Smooth muscle cell (in vitro differentiated cells): ENCODE measurements at regions not wholly inside any gene's neighbourhood (a gene's known extent, or its start where the extent isn't known, plus 50 kb on each side); places are given as distances from the start of the nearest gene placed in this dataset.

ENCODE experiments used
- DNase-seq: peaks from one replicate; lab custom pipeline; 2025; ENCODE audit not compliant: unreplicated experiment; lab: John Stamatoyannopoulos, UW
- H2AFZ ChIP-seq: fragments of 200-600 bp; sonication (generic); 2 replicates; pipeline ENCODE4 v1.6.0; 2016; ENCODE audit warnings: antibody characterized with exemption, low read depth, mild to moderate bottlenecking
- H3F3A ChIP-seq: fragments of 200-600 bp; sonication (generic); 2 replicates; pipeline ENCODE4 v1.6.0; 2017; ENCODE audit warnings: antibody characterized with exemption, low read depth
- H3K27ac ChIP-seq: fragments of 200-600 bp; sonication (generic); 2 replicates; pipeline ENCODE4 v1.5.1; 2016; ENCODE audit warnings: low read depth, mild to moderate bottlenecking
- H3K27me3 ChIP-seq: fragments of 200-600 bp; sonication (generic); 2 replicates; pipeline ENCODE4 v1.6.1; 2016; ENCODE audit warnings: low read depth, mild to moderate bottlenecking
- H3K36me3 ChIP-seq: fragments of 200-600 bp; sonication (generic); 2 replicates; pipeline ENCODE4 v1.5.1; 2016; ENCODE audit warnings: low read depth
- H3K4me1 ChIP-seq: fragments of 200-600 bp; sonication (generic); 2 replicates; pipeline ENCODE4 v1.5.1; 2016; ENCODE audit warnings: low read depth
- H3K4me2 ChIP-seq: fragments of 200-600 bp; sonication (generic); 2 replicates; pipeline ENCODE4 v1.6.0; 2016; ENCODE audit warnings: mild to moderate bottlenecking
- H3K4me3 ChIP-seq: fragments of 200-600 bp; sonication (generic); 2 replicates; pipeline ENCODE4 v1.5.1; 2016; ENCODE audit warnings: mild to moderate bottlenecking
- H3K79me2 ChIP-seq: fragments of 200-600 bp; sonication (generic); 2 replicates; pipeline ENCODE4 v1.6.0; 2016; ENCODE audit warnings: low read depth, mild to moderate bottlenecking
- H3K9ac ChIP-seq: fragments of 200-600 bp; sonication (generic); 2 replicates; pipeline ENCODE4 v1.6.0; 2016; ENCODE audit warnings: low read depth
- H3K9me3 ChIP-seq: fragments of 200-600 bp; sonication (generic); replicated peaks from 2 replicates; pipeline ENCODE4 v1.5.1; 2016; ENCODE audit warnings: low read depth
- H4K20me1 ChIP-seq: fragments of 200-600 bp; sonication (generic); 2 replicates; pipeline ENCODE4 v1.6.0; 2016; ENCODE audit warnings: low read depth
- WGBS: methylation state at CpG from one replicate; pipeline ENCODE4 v1.1.7; 2016; ENCODE audit warnings: low lambda C conversion rate; 5-methylcytosine and 5-hydroxymethylcytosine counted together
- TF ChIP-seq, protein P1 (sequence below): fragments of 200-600 bp; sonication (generic); IDR thresholded peaks from 2 replicates; pipeline ENCODE4 v1.5.1; 2017; ENCODE audit warnings: borderline replicate concordance, mild to moderate bottlenecking, antibody characterized with exemption; ENCODE audit not compliant: insufficient read depth, poor library complexity, severe bottlenecking

DNA sequence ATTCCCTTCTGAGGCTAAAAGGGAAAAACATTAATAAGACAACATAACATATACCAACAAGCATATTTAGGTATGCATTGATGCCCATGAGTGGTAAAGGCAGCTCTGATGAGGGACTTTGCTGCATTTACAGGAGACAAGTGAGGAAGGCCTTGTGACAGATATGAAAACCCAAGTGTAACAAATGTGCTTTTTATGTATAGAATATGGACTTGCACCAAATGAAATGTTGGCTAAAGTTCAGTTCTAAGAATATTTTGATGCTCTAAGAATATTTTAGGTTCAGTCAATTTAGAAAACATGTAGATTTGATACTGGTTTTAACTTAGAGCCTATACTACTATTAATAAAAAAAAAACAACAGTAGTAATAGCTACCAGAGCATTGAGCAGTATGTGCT, 424.7 kb downstream of the LMO4 start:
- H3K79me2 ChIP-seq = no peaks in the 10 kb centered on the region
- TF ChIP-seq, protein P1, sequence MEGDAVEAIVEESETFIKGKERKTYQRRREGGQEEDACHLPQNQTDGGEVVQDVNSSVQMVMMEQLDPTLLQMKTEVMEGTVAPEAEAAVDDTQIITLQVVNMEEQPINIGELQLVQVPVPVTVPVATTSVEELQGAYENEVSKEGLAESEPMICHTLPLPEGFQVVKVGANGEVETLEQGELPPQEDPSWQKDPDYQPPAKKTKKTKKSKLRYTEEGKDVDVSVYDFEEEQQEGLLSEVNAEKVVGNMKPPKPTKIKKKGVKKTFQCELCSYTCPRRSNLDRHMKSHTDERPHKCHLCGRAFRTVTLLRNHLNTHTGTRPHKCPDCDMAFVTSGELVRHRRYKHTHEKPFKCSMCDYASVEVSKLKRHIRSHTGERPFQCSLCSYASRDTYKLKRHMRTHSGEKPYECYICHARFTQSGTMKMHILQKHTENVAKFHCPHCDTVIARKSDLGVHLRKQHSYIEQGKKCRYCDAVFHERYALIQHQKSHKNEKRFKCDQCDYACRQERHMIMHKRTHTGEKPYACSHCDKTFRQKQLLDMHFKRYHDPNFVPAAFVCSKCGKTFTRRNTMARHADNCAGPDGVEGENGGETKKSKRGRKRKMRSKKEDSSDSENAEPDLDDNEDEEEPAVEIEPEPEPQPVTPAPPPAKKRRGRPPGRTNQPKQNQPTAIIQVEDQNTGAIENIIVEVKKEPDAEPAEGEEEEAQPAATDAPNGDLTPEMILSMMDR = no peak
- H3K9ac ChIP-seq = no peak overlapping the region
- peaks cover 5% of the 10 kb centered on the region for H3F3A ChIP-seq
- no peaks in the 10 kb centered on the region for H3K36me3 ChIP-seq
- no peaks in the 10 kb centered on the region for H4K20me1 ChIP-seq
- H3K27me3 ChIP-seq = no peaks in the 10 kb centered on the region
- no peaks in the 10 kb centered on the region for H3K4me1 ChIP-seq
- DNase-seq = no peak
- H3K4me3 ChIP-seq = no peak overlapping the region
- no peak overlapping the region for H3K27ac ChIP-seq
- H3K4me2 ChIP-seq = no peak overlapping the region
- no peaks in the 10 kb centered on the region for H3K9me3 ChIP-seq
- no peak overlapping the region for H2AFZ ChIP-seq

DNA sequence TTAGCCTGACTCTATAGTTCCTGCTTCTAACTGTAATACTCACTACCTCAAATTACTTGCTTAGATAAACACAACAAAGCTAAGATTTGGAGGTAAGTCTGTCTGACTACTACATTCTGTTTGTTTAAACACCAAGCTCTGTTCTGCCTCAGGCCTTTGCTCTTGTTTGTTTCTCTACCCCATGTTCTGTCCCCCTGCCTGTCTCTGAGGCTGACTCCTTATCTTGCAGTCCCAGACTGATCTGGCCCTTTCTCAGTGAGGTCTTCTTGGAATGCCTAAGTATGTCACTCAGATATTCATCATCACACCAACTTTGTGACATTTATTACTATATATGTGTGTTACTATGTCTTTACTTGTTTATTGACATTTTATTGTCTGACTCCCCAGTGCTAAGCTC, 425.5 kb downstream of the LMO4 start:
- H2AFZ ChIP-seq = peak overlapping the region; percentile 23

DNA sequence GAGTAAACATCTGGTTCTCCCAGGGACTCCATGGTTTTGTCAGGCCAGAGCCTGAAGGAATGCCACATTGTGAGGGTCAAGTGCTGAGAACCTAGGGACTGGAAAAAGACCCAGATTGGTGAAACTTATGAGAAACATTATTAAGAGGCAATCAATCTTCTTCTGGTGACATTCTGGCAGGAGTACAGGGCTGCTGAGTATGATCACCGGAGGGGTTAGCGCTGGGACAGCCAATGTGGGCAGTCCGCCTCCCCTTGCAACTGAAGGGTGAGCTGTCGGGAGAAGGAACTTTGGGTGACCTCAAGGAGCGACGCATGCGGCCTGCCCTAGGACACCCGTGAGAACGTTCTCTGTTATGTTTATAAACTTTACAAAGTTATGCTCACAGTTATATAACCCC, 429.0 kb downstream of the LMO4 start:
- Histone ChIP-seq H2AFZ (no peak overlapping the region), H3K79me2 (no peaks in the 10 kb centered on the region), H4K20me1 (no peaks in the 10 kb centered on the region), H3K4me2 (no peak overlapping the region), H3F3A (peaks cover 5% of the 10 kb centered on the region), H3K27me3 (no peaks in the 10 kb centered on the region), H3K9me3 (no peaks in the 10 kb centered on the region), H3K4me1 (no peaks in the 10 kb centered on the region), H3K27ac (no peak overlapping the region), H3K4me3 (no peak overlapping the region), H3K36me3 (no peaks in the 10 kb centered on the region), H3K9ac (no peak overlapping the region)
- TF ChIP-seq, protein P1 = no peak
- WGBS = 92% methylated on average over 9 of the region's 9 CpGs
- no peak for DNase-seq

More for the DNA sequence above, 425.5 kb downstream of the LMO4 start:
- Histone ChIP-seq H3K9me3 (no peaks in the 10 kb centered on the region), H3F3A (peaks cover 5% of the 10 kb centered on the region), H4K20me1 (no peaks in the 10 kb centered on the region), H3K4me1 (no peaks in the 10 kb centered on the region), H3K79me2 (no peaks in the 10 kb centered on the region), H3K27ac (no peak overlapping the region), H3K9ac (no peak overlapping the region), H3K36me3 (no peaks in the 10 kb centered on the region), H3K4me2 (no peak overlapping the region), H3K4me3 (no peak overlapping the region), H3K27me3 (no peaks in the 10 kb centered on the region)
- no peak for DNase-seq
- TF ChIP-seq, protein P1 = no peak

DNA sequence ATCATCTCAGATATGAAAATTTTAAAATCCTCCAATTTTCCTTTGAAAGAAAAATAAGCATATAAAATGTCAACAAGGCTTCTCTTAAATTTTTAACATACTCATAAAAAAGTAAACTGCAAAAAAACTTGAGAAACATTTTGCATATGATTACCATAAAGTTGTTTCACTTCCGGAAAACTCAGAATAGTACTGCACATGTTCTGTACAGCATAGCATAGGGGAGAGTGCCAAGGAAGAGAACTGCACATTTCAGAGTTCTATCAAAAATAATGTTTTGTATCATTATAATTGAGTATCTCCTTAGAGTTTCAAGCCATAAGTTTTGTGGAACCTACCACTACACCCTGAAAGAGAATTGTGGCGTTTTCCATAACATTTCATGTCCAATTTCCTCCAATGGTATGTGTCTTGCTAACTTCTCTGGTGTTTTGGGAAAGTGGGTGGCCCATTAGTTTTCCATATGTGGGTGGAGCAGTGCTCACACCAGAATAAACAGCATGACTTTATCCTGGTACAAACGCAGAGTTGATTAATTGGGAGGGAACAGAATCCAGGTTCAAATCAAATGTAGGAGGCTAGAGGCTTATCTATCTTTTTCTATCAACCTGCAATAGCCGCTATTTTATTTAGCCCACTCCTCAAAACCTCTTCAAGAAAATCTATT, 430.9 kb downstream of the LMO4 start:
- no peaks in the 10 kb centered on the region for H3K27me3 ChIP-seq
- no peak overlapping the region for H3K4me3 ChIP-seq
- H3K79me2 ChIP-seq = no peaks in the 10 kb centered on the region
- no peak for DNase-seq
- no peak overlapping the region for H2AFZ ChIP-seq
- H3K36me3 ChIP-seq = no peaks in the 10 kb centered on the region
- WGBS = 36% methylated on average over 4 of the region's 4 CpGs
- H3K9me3 ChIP-seq = no peaks in the 10 kb centered on the region
- H3F3A ChIP-seq = no peaks in the 10 kb centered on the region
- no peak overlapping the region for H3K9ac ChIP-seq
- H3K4me1 ChIP-seq = no peaks in the 10 kb centered on the region
- H4K20me1 ChIP-seq = no peaks in the 10 kb centered on the region
- TF ChIP-seq, protein P1 = no peak
- peak overlapping the region; percentile 18 for H3K27ac ChIP-seq
- peak overlapping the region; percentile 25 for H3K4me2 ChIP-seq
